ENCODE measurements at regions not wholly inside any gene's neighbourhood (a gene's known extent, or its start where the extent isn't known, plus 50 kb on each side); places are given as distances from the start of the nearest gene placed in this dataset.

DNA sequence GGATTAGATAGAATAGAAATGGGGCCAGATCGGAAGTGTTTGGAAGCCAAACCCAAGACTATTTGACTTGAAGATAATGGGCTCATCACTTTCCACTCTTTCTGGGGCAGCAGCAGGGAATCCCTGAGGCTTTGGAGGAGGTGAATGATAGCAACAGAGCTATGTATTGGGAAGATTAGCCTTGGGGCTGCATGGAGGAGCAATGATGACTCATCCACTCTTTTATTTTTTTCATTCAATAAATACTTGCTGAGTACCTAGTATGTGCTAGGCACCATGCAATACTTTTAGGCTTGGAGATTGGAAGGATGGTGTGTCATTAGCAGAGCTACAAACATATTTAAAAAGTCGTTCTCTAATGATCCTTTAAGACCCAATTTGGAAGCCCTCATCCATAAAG is 166.9 kb upstream of the FOXD3 start:
- DNase-seq (ENCODE audit: extremely low read depth, low read depth) = no peak

DNA sequence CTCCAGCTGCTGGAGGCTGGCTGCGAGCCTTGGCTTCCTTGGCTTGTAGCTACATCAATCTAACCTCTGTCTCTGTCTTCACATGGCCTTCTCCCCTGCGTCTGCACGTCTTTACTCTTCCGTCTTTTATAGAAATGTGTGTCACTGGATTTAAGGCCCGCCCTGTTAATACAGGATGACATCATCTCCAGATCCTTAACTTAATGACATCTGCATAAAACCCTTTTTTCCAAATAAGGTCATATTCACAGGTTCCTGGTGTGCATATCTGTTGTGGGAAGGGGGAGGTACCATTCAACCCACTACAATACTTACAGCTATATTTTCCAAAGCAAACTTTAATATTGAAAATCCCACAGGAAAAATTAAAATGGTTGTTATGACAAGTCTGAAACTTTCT is 165.3 kb upstream of the FOXD3 start:
- DNase-seq (ENCODE audit: extremely low read depth, low read depth) = no peak
- TF ChIP-seq, protein P1, sequence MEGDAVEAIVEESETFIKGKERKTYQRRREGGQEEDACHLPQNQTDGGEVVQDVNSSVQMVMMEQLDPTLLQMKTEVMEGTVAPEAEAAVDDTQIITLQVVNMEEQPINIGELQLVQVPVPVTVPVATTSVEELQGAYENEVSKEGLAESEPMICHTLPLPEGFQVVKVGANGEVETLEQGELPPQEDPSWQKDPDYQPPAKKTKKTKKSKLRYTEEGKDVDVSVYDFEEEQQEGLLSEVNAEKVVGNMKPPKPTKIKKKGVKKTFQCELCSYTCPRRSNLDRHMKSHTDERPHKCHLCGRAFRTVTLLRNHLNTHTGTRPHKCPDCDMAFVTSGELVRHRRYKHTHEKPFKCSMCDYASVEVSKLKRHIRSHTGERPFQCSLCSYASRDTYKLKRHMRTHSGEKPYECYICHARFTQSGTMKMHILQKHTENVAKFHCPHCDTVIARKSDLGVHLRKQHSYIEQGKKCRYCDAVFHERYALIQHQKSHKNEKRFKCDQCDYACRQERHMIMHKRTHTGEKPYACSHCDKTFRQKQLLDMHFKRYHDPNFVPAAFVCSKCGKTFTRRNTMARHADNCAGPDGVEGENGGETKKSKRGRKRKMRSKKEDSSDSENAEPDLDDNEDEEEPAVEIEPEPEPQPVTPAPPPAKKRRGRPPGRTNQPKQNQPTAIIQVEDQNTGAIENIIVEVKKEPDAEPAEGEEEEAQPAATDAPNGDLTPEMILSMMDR (IDR thresholded peaks at IDR 0.05; ENCODE audit: low read depth, low read length) = no peak

More for the DNA sequence above, 166.9 kb upstream of the FOXD3 start:
- TF ChIP-seq, protein P1 (IDR thresholded peaks at IDR 0.05; ENCODE audit: low read depth, low read length) = no peak

DNA sequence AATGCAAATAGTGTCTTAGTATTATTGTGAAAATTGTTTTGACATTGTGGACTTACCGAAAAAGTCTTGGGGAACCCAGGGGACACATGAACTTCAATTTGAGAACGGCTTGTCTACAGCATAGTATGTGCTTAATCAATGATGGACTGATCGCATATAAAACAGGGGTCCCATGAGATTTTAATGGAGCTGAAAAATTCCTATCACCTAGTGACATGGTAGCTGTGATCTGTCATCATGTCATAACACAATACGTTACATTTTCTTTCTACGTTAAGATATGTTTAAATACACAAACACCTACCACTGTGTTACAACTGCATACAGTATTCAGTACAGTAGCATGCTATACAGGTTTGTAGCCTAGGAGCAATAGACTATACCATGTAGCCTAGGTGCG is 153.3 kb upstream of the FOXD3 start:
- DNase-seq (ENCODE audit: extremely low read depth, low read depth) = no peak
- TF ChIP-seq, protein P1 (IDR thresholded peaks at IDR 0.05; ENCODE audit: low read depth, low read length) = no peak

DNA sequence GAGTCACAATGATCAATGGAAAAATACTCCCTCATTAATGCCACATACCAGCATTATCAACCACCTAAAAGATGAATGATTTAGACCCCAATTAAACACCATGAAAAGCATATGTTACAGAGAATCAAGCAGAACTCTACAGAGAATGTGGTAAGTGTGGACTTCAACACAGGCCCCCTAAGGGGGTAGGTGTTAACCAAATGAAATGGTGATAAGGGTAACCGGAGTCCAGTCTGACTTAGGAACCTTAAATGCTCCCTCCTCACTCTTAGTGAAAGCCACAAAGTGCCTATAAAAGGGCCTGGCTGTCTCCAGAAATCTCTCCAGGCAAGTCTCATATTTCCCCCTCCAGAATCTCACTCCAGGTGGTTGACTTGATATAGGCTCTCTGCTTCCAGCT is 149.2 kb upstream of the FOXD3 start:
- TF ChIP-seq, protein P1 (IDR thresholded peaks at IDR 0.05; ENCODE audit: low read depth, low read length) = no peak
- no peak for DNase-seq (ENCODE audit: extremely low read depth, low read depth)

DNA sequence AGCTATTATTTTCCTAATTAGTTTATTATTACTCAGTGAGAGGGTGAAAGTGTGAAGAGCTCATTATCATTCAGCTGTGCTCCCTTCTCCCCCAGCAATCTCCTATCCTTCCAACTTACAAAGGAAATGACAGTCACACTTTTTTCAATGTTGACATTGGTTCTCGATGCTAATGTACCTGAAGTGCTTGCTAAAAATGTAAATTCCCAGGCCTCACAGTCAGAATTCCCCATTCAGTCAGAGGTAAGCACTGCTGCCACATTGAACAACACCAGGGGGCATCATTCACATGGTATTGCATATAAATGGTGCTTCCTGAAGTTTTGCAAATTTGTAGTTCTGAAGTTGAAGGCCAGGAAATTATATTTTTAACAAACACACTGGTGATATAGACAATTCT is 132.7 kb upstream of the FOXD3 start:
- TF ChIP-seq, protein P1 (IDR thresholded peaks at IDR 0.05; ENCODE audit: low read depth, low read length) = peak; percentile 17
- no peak for DNase-seq (ENCODE audit: extremely low read depth, low read depth)

DNA sequence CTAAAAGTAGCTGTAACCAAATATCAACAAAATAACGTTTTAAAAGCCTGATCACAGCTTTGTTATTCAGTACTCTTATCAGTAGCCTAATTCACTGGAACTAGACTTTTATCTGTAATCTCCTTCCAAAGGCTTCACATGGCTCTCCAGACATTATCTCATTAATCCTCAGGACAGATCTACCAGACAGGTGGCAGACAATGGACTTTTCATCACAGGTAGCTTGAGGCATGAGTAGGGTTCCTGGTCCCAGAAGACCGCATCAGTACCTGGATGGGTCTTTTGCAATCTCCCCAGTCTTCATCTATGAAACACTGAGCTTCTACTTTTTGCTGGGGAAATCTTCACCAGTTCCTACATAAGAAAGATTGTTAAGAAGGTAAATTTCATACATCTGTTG is 132.2 kb upstream of the FOXD3 start:
- DNase-seq (ENCODE audit: extremely low read depth, low read depth) = no peak
- TF ChIP-seq, protein P1 (IDR thresholded peaks at IDR 0.05; ENCODE audit: low read depth, low read length) = no peak

DNA sequence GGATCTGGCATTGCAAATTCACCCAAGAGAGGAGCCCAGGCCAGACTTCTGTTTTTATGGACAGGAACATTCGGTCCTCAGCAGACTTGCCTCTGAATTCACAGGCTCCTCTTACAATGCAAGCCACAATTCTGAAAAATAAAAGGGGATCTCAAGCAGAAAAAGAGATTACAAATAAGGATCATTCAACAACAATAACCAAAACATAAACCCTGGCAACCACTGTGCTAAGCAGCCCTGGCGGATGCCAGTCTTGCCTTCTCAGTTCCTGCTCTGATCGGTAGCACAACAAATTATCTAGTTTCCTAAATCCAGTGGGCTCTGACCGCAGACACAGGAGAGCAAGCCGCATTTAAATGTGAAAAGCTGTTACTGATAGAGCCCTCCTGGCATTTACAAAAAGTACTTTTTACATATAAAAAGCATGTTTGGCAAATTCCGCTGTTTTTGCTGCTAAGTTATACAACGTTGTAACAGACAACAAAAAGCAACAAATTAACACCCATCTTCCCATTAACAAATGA is 123.4 kb upstream of the FOXD3 start:
- no peak for DNase-seq (ENCODE audit: extremely low read depth, low read depth)
- TF ChIP-seq, protein P1 (IDR thresholded peaks at IDR 0.05; ENCODE audit: low read depth, low read length) = no peak

Data from AG09319 (cell line).